Parathyroid adenoma (tissue), 2 donors: ENCODE measurements at regions not wholly inside any gene's neighbourhood (a gene's known extent, or its start where the extent isn't known, plus 50 kb on each side); places are given as distances from the start of the nearest gene placed in this dataset.

ENCODE experiments used
- H2AFZ ChIP-seq: fragments of 300-600 bp; sonication (generic); one replicate; pipeline ENCODE4 v1.7.0; 2017; ENCODE audit warnings: antibody characterized with exemption, mild to moderate bottlenecking
- H3K27ac ChIP-seq: fragments of 300-600 bp; sonication (generic); one replicate; pipeline ENCODE4 v1.7.0; 2017
- H3K27me3 ChIP-seq: fragments of 300-600 bp; sonication (generic); one replicate; pipeline ENCODE4 v1.7.0; 2017; ENCODE audit warnings: low read length; ENCODE audit not compliant: control insufficient read depth, insufficient read depth
- H3K36me3 ChIP-seq: fragments of 300-600 bp; sonication (generic); one replicate; pipeline ENCODE4 v1.7.0; 2017; ENCODE audit warnings: low read length; ENCODE audit not compliant: control insufficient read depth, insufficient read depth
- H3K4me1 ChIP-seq: fragments of 300-600 bp; sonication (generic); one replicate; pipeline ENCODE4 v1.7.0; 2017; ENCODE audit warnings: control low read depth
- H3K4me2 ChIP-seq: fragments of 300-600 bp; sonication (generic); one replicate; pipeline ENCODE4 v1.7.0; 2017; ENCODE audit warnings: low read length
- H3K4me3 ChIP-seq: fragments of 300-600 bp; sonication (generic); one replicate; pipeline ENCODE4 v1.7.0; 2017; ENCODE audit warnings: low read depth, low read length
- H3K79me2 ChIP-seq: fragments of 300-600 bp; sonication (generic); one replicate; pipeline ENCODE4 v1.7.0; 2017; ENCODE audit warnings: control low read depth
- H3K9ac ChIP-seq: fragments of 300-600 bp; sonication (generic); one replicate; pipeline ENCODE4 v1.7.0; 2017; ENCODE audit warnings: mild to moderate bottlenecking
- H3K9me3 ChIP-seq: fragments of 300-600 bp; sonication (generic); one replicate; pipeline ENCODE4 v1.7.0; 2017; ENCODE audit warnings: low read length; ENCODE audit not compliant: control insufficient read depth
- CTCF ChIP-seq: fragments of 300-600 bp; sonication (generic); IDR thresholded peaks from one replicate; pipeline ENCODE4 v1.7.0; 2017; ENCODE audit warnings: antibody characterized with exemption, mild to moderate bottlenecking
- donor health status: primary hyperparathyroidism.

- H3K9me3 ChIP-seq, result no peaks in the 10 kb centered on the region
- no peaks in the 10 kb centered on the region for H3K27me3 ChIP-seq
- no peak overlapping the region for H2AFZ ChIP-seq
- no peak overlapping the region for H3K27ac ChIP-seq
- H3K4me3 ChIP-seq, result no peak overlapping the region
- no peak for TF ChIP-seq CTCF
- no peaks in the 10 kb centered on the region for H3K79me2 ChIP-seq
- H3K9ac ChIP-seq, result no peak overlapping the region
- no peaks in the 10 kb centered on the region for H3K4me1 ChIP-seq
- H3K4me2 ChIP-seq, result no peak overlapping the region
- H3K36me3 ChIP-seq, result no peaks in the 10 kb centered on the region
Measured at GRCh38 chr10:85175635-85176034, 847.2 kb downstream of the CCSER2 start.

- H3K36me3 ChIP-seq, result no peaks in the 10 kb centered on the region
Measured at GRCh38 chr10:85177767-85178166, 849.4 kb downstream of the CCSER2 start.

GRCh38 chr10:85187047-85187446 lies 858.7 kb downstream of the CCSER2 start:
- Histone ChIP-seq H3K36me3 (no peaks in the 10 kb centered on the region), H3K27me3 (no peaks in the 10 kb centered on the region), H3K4me3 (no peak overlapping the region), H3K4me2 (no peak overlapping the region), H2AFZ (no peak overlapping the region), H3K9me3 (no peaks in the 10 kb centered on the region), H3K27ac (no peak overlapping the region), H3K9ac (no peak overlapping the region), H3K4me1 (no peaks in the 10 kb centered on the region), H3K79me2 (no peaks in the 10 kb centered on the region)
- TF ChIP-seq CTCF, result no peak

More at GRCh38 chr10:85177767-85178166, 849.4 kb downstream of the CCSER2 start:
- no peaks in the 10 kb centered on the region for H3K79me2 ChIP-seq
- H3K27me3 ChIP-seq, result no peaks in the 10 kb centered on the region
- TF ChIP-seq CTCF, result no peak
- H3K27ac ChIP-seq, result no peak overlapping the region
- H3K4me3 ChIP-seq, result no peak overlapping the region
- no peaks in the 10 kb centered on the region for H3K4me1 ChIP-seq
- no peak overlapping the region for H2AFZ ChIP-seq
- no peaks in the 10 kb centered on the region for H3K9me3 ChIP-seq
- no peak overlapping the region for H3K4me2 ChIP-seq
- no peak overlapping the region for H3K9ac ChIP-seq

GRCh38 chr10:85188770-85189484 lies 860.5 kb downstream of the CCSER2 start:
- no peak overlapping the region for H3K4me2 ChIP-seq
- no peaks in the 10 kb centered on the region for H3K4me1 ChIP-seq
- no peak overlapping the region for H2AFZ ChIP-seq
- H3K9me3 ChIP-seq, result no peaks in the 10 kb centered on the region
- H3K4me3 ChIP-seq, result no peak overlapping the region
- no peak overlapping the region for H3K27ac ChIP-seq
- H3K9ac ChIP-seq, result no peak overlapping the region
- no peaks in the 10 kb centered on the region for H3K79me2 ChIP-seq
- H3K27me3 ChIP-seq, result no peaks in the 10 kb centered on the region
- TF ChIP-seq CTCF, result no peak
- H3K36me3 ChIP-seq, result no peaks in the 10 kb centered on the region

- H3K4me2 ChIP-seq, result no peak overlapping the region
Measured at GRCh38 chr10:85193796-85194195, 865.4 kb downstream of the CCSER2 start.

More at GRCh38 chr10:85193796-85194195, 865.4 kb downstream of the CCSER2 start:
- H3K27me3 ChIP-seq, result no peaks in the 10 kb centered on the region
- H3K9ac ChIP-seq, result no peak overlapping the region
- H3K36me3 ChIP-seq, result no peaks in the 10 kb centered on the region
- no peaks in the 10 kb centered on the region for H3K9me3 ChIP-seq
- TF ChIP-seq CTCF, result no peak
- H2AFZ ChIP-seq, result no peak overlapping the region
- no peaks in the 10 kb centered on the region for H3K4me1 ChIP-seq
- no peaks in the 10 kb centered on the region for H3K79me2 ChIP-seq
- no peak overlapping the region for H3K4me3 ChIP-seq
- no peak overlapping the region for H3K27ac ChIP-seq
